HFFc6 (cell line): ENCODE measurements at regions not wholly inside any gene's neighbourhood (a gene's known extent, or its start where the extent isn't known, plus 50 kb on each side); places are given as distances from the start of the nearest gene placed in this dataset.
"Not testable (repeated sequence)": the region's sequence is repeated elsewhere in the genome, so short reads cannot be mapped to it uniquely, and the experiment has no call there.

Source experiments
- DNase-seq: peaks from one replicate; pipeline ENCODE4 v3.0.0-alpha.2; 2018
- H3K27ac Mint-ChIP-seq: 2 replicates; pipeline ENCODE4 v1.8.0; 2020; ENCODE audit warnings: mild to moderate bottlenecking, mixed read lengths
- H3K27me3 Mint-ChIP-seq: 2 replicates; pipeline ENCODE4 v1.8.0; 2021; ENCODE audit warnings: mild to moderate bottlenecking, moderate library complexity, mixed read lengths; ENCODE audit not compliant: insufficient read depth
- H3K36me3 Mint-ChIP-seq: 2 replicates; pipeline ENCODE4 v1.8.0; 2021; ENCODE audit warnings: low read depth, mixed read lengths
- H3K4me1 Mint-ChIP-seq: 2 replicates; pipeline ENCODE4 v1.8.0; 2020; ENCODE audit warnings: low read depth, mixed read lengths
- H3K4me3 Mint-ChIP-seq: 2 replicates; pipeline ENCODE4 v1.8.0; 2020; ENCODE audit warnings: mild to moderate bottlenecking, moderate library complexity, mixed read lengths
- H3K9me3 Mint-ChIP-seq: 2 replicates; pipeline ENCODE4 v1.8.0; 2020; ENCODE audit warnings: mild to moderate bottlenecking, mixed read lengths
- CTCF ChIP-seq: fragments of 200-600 bp; sonication (generic); IDR thresholded peaks from 2 replicates; pipeline ENCODE4 v1.5.0; 2021; ENCODE audit warnings: antibody characterized with exemption, mild to moderate bottlenecking

GRCh38 chr6:111925296-111925695, 52.0 kb upstream of the FYN start:
- Mint-ChIP-seq H3K27me3 (no peaks in the 10 kb centered on the region), H3K4me3 (no peak overlapping the region), H3K36me3 (no peaks in the 10 kb centered on the region), H3K27ac (peak overlapping the region; percentile 61), H3K9me3 (no peaks in the 10 kb centered on the region), H3K4me1 (peaks cover 48% of the 10 kb centered on the region)
- DNase-seq = peak; percentile 72
- TF ChIP-seq CTCF = no peak

GRCh38 chr6:111926731-111927302, 53.6 kb upstream of the FYN start:
- Mint-ChIP-seq H3K27me3 (no peaks in the 10 kb centered on the region; the same call in 1 of the 2 replicates), H3K4me1 (peaks cover 48% of the 10 kb centered on the region), H3K27ac (no peak overlapping the region), H3K36me3 (peaks cover 10% of the 10 kb centered on the region), H3K9me3 (peaks cover 8% of the 10 kb centered on the region), H3K4me3 (no peak overlapping the region; the same call in 1 of the 2 replicates)
- no peak for DNase-seq
- no peak for TF ChIP-seq CTCF

GRCh38 chr6:111927321-111927720, 54.1 kb upstream of the FYN start:
- DNase-seq = no peak
- H3K27ac Mint-ChIP-seq = no peak overlapping the region
- H3K9me3 Mint-ChIP-seq = peaks cover 13% of the 10 kb centered on the region
- H3K36me3 Mint-ChIP-seq = peaks cover 15% of the 10 kb centered on the region
- TF ChIP-seq CTCF = no peak
- H3K4me3 Mint-ChIP-seq = no peak overlapping the region; the same call in 1 of the 2 replicates
- H3K4me1 Mint-ChIP-seq = peaks cover 47% of the 10 kb centered on the region
- H3K27me3 Mint-ChIP-seq = peaks cover 4% of the 10 kb centered on the region; the same call in 1 of the 2 replicates

GRCh38 chr6:111928139-111928538, 54.9 kb upstream of the FYN start:
- no peak for DNase-seq
- H3K27ac Mint-ChIP-seq = no peak overlapping the region
- H3K36me3 Mint-ChIP-seq = peaks cover 23% of the 10 kb centered on the region
- H3K9me3 Mint-ChIP-seq = peaks cover 19% of the 10 kb centered on the region
- peaks cover 9% of the 10 kb centered on the region for H3K27me3 Mint-ChIP-seq
- no peak overlapping the region for H3K4me3 Mint-ChIP-seq
- peaks cover 39% of the 10 kb centered on the region for H3K4me1 Mint-ChIP-seq
- no peak for TF ChIP-seq CTCF

- Mint-ChIP-seq H3K9me3 (peaks cover 19% of the 10 kb centered on the region), H3K4me1 (peaks cover 17% of the 10 kb centered on the region), H3K36me3 (peaks cover 23% of the 10 kb centered on the region), H3K27me3 (peaks cover 16% of the 10 kb centered on the region)
- not testable (repeated sequence) for H3K27ac Mint-ChIP-seq, DNase-seq, H3K4me3 Mint-ChIP-seq
Observed at GRCh38 chr6:111934611-111935010, 61.4 kb upstream of the FYN start.

- peaks cover 16% of the 10 kb centered on the region for H3K27me3 Mint-ChIP-seq
- H3K9me3 Mint-ChIP-seq = peaks cover 12% of the 10 kb centered on the region
- H3K36me3 Mint-ChIP-seq = peaks cover 14% of the 10 kb centered on the region
- no peak overlapping the region for H3K4me3 Mint-ChIP-seq
- no peak for TF ChIP-seq CTCF
- DNase-seq = no peak
- no peak overlapping the region for H3K27ac Mint-ChIP-seq
- peaks cover 27% of the 10 kb centered on the region for H3K4me1 Mint-ChIP-seq
Observed at GRCh38 chr6:111936718-111937117, 63.5 kb upstream of the FYN start.
